Frontal cortex (tissue), 3 donors: ENCODE measurements at regions not wholly inside any gene's neighbourhood (a gene's known extent, or its start where the extent isn't known, plus 50 kb on each side); places are given as distances from the start of the nearest gene placed in this dataset.

Source experiments
- DNase-seq, 2 donors: peaks; one replicate each; pipeline ENCODE4 v3.0.0; 2012; ENCODE audit warnings: low spot score in 2 of 2
- FAIRE-seq: peaks from 2 replicates; lab custom pipeline; 2012; peaks lifted over from hg19 to GRCh38; lab: Jason Lieb, UNC
- donor health status: control.
- donor health status: control.
- donor health status: control.

- FAIRE-seq (no peak), DNase-seq (no peak)
Measured at GRCh38 chr4:62849696-62850095, 1559.6 kb downstream of the TECRL start.

GRCh38 chr4:62835631-62836030 lies 1573.6 kb downstream of the TECRL start:
- FAIRE-seq = no peak
- no peak for DNase-seq

- DNase-seq = no peak
Measured at GRCh38 chr4:62822306-62822705, 1586.9 kb downstream of the TECRL start.

DNA sequence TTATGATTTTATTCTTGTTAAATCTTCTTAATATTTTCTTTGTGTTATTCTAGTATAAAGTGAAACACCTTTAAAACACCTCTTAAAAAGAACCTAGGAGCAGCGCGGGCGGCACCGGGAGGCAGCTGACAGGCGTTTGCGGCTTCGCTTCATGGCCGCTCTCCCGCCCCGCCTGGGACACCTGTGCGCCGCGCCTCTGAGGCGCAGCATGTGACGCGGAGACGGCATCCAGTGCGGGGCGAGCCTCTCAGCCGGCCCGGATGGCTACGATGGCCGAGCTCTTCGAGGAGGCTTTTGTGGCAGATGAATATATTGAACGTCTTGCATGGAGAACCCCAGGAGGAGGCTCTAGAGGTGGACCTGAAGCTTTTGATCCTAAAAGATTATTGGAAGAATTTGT lies 1592.7 kb downstream of the TECRL start:
- DNase-seq = no peak
- FAIRE-seq = no peak

More at GRCh38 chr4:62822306-62822705, 1586.9 kb downstream of the TECRL start:
- no peak for FAIRE-seq

GRCh38 chr4:62814510-62815047 lies 1594.7 kb downstream of the TECRL start:
- FAIRE-seq (no peak), DNase-seq (peak in 1 of 2 donors; percentile 18)

- DNase-seq = no peak
- no peak for FAIRE-seq
Measured at GRCh38 chr4:62806816-62807215, 1602.4 kb downstream of the TECRL start.

- FAIRE-seq (no peak), DNase-seq (no peak)
Measured at GRCh38 chr4:62804075-62804474, 1603.9 kb downstream of the ADGRL3 start.

DNA sequence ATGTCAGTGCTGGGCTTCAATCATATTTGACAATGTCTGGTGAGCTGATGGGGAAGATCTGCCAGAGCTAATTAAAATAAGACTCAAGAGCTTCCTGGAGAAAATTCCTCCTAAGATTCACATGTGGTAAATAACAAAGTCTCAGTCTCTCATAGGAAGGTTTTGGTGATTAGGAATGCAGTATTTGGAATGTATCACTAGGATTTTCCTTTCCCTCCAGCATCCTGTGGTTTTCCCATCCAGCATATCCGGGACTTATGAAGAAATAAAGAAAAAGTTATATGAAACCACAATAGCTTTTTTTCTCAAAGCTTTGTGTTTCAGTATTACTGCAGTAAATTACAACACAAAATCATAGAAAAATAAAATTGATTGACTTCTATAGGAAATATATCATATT lies 1597.1 kb downstream of the ADGRL3 start:
- DNase-seq = no peak
- no peak for FAIRE-seq

DNA sequence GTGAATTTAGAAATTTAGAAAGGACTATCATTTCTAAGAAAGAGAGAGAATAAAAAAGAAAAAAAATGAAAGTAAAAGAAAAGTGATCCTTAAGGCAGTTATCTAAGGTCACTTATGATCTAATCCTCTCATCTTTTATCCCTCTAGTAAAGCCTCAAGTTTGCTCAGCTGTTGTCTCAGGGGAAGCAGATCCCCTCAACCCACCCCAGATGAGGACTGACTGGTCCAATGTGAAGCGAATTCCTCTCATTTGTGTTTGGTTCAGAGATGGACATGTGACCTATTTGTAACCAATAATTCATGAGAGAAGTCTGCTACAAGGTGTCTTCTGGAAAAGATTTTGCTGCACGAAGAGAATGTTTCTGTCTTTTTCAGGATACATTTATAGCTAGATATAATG lies 1591.3 kb downstream of the ADGRL3 start:
- FAIRE-seq (no peak), DNase-seq (no peak)

DNA sequence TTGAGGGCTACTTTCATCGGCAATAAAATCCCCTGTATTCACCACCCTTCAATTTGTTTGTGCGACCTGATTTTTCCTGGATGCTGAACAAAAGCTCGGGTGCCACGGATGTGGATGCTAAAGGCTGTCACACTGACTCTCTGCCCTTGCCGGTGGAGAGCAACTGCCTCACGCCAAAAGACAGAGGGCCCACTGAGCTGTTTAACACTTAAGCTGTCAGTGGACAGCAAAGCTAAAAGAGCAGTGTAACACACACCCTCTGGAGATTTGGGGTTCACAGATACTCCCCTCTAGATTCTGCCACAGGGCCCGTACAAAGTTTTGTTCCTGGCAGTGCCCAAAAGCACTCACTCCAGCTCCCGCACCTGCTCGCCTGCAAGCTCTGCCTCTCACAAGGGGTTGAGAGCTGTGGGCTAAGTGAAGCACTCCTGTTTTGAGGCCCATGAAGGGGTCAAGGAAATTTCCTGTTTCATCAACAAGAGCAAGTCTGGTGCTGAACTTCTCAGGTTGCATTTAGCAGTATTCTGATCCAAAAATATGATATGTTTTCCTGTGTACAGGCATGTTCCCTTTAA lies 1571.9 kb downstream of the ADGRL3 start:
- DNase-seq (no peak), FAIRE-seq (no peak)

- DNase-seq (no peak), FAIRE-seq (no peak)
Measured at GRCh38 chr4:62740296-62740695, 1540.2 kb downstream of the ADGRL3 start.

- DNase-seq = no peak
- FAIRE-seq = no peak
Measured at GRCh38 chr4:62717154-62717553, 1517.0 kb downstream of the ADGRL3 start.

DNA sequence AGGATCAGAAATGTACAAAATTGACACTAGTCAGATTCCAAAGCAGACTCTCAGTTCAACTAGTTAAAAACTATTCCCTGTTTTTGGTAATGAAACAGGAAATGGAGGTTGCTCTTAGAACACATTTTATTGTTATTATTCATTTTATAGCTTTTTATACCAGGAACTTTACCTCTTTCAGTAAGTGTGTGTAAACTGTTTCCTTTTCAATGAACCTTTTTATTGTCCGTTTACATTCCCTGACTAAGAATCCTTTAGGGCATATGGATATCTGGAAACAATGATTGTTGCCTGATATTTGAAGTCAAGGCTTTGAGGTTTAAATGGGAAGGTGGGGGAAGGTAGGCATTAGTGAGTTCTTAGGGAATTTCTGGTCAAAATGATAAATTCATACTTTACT lies 1511.4 kb downstream of the ADGRL3 start:
- FAIRE-seq = no peak
- DNase-seq = no peak

DNA sequence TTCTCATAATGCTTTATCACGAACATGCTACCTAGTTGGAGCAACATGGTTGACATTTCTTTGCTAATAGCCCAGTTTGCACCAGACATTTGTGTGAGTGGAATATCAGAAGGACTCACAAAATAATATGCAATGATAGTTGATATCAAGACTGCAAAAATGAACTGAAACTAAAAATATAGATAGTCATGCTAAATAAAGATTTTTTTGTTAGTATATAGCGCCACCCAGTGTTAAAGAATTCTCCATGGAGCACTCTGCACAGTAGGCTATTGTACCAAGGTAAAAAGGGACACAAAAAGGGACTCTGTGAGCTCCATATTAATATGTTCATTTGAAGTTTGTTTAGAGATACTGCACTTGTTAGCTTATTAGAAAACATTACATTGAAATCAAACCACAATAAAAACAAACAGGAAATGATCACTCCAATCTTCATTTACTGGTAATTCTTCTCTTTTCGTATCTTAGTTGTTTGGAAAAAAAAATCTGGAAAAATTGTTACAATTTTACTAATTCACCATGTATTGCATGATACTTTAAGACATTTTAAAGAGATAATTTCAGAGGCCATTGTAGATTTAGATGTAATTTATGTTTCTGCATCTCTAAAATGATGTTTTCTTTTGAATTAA lies 1509.6 kb downstream of the ADGRL3 start:
- FAIRE-seq = peak; percentile 96

DNA sequence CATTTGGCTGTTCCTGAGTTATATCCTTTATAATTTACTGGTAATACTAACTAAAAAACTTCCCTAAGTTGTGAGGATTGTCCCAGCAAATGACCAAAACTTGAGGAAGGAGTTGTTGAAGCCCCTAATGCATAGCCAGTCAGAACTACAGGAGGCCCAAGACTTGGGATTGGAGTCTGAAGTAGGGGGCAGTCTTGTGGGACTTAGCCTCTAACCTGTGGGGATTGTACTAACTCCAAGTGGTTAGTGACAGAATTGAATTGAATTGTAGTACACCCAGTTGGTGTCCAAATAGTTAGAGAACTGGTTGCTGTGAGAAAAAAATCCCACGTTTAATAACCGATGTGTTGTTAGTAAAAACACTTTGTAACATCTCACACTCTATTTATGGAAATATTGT lies 1506.3 kb downstream of the ADGRL3 start:
- FAIRE-seq (no peak), DNase-seq (no peak)

More for the DNA sequence above, 1509.6 kb downstream of the ADGRL3 start:
- DNase-seq = peak in 1 of 2 donors; percentile 24

GRCh38 chr4:62683799-62684566 lies 1483.9 kb downstream of the ADGRL3 start:
- FAIRE-seq (no peak), DNase-seq (no peak)

DNA sequence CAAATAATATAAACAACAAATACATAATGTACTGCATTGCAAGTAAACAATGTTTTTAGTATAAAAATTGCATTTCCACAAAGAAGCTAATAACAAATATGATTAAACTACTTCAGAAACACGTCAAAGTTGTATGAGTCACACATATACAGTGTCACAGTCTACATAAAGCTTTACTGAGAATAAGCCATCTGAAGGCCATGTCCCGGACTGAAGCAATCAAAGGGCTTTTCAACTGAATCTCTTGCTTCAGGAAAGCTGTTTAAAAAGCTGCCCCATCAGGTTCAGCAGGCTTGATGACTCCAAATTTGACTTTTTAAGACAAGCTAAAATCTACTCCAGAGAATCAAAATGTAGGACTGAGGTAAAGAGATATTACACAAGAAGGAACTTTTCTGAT lies 1476.8 kb downstream of the ADGRL3 start:
- peak; percentile 40 for FAIRE-seq
- DNase-seq = no peak

GRCh38 chr4:62670514-62670913 lies 1470.4 kb downstream of the ADGRL3 start:
- no peak for FAIRE-seq
- DNase-seq = no peak

DNA sequence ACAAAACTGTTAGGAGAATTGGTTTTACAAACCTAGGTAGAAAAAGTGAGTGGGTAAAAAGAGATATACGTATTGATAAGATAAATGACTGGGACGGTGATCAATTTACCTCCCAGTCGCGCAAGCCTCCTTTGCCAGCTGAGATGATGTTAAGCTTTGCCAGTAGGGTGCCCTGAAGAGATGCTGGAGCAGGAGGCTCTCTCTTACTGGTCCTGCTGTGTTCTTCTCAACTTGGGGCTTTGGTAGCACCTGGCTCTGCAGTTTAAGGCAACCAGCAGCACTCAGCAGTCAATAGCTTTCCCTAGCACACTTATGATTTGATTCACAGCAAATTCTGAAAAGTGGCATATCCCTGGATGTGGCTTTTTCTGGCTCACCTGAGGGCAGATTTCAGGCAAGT lies 1461.7 kb downstream of the ADGRL3 start:
- DNase-seq (no peak), FAIRE-seq (no peak)

DNA sequence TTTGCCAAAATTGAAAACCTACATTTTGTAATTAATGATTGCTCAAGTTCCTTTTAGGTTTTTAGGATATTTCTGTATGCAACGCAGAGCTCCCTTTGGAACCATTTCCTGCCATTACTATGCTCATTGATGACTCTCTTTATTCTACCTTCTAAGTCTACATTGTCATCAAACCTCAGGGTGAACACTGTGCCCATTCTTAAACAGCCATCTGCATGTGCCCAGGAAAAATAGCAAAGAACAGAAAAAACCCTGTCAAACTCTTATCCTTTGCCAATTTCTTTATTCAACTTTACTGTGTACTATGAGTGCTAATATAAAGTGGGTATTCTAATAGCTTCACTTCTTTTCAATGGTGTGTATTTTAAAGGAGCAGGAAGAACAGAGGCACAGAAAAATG lies 1455.9 kb downstream of the ADGRL3 start:
- DNase-seq = no peak
- no peak for FAIRE-seq

DNA sequence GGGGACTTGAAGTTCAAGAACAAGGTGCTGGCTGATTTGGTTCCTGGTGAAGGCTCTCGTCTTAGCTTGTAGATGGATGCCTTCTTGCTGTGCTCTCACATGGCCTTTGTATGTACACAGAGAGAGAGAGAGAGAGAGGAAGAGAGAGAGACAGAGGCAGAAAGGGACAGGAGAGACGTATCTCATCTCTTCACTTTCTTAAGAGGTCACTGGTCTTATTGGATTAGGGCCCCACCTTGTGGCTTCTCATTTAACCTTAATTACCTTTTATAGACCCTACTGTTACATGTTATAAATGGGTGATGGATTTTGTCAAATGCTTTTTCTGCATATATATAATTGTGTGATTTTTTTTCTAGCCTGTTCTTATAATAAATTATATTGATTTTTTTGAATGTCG lies 1444.2 kb downstream of the ADGRL3 start:
- FAIRE-seq (peak; percentile 61), DNase-seq (no peak)
